Activated T-cell treated with anti-CD3 and anti-CD28 coated beads, Interleukin-2, amount 50 U/mL, for 24 hours (primary cell): ENCODE measurements at regions not wholly inside any gene's neighbourhood (a gene's known extent, or its start where the extent isn't known, plus 50 kb on each side); places are given as distances from the start of the nearest gene placed in this dataset.

Experiments
- DNase-seq: peaks from one replicate; pipeline ENCODE4 v3.0.0-alpha.2; 2020
- H3K27ac Mint-ChIP-seq: 2 replicates; pipeline ENCODE4 v1.8.0; 2020; ENCODE audit warnings: mild to moderate bottlenecking, mixed read lengths
- H3K27me3 Mint-ChIP-seq: 2 replicates; pipeline ENCODE4 v1.8.0; 2020; ENCODE audit warnings: mixed read lengths
- H3K36me3 Mint-ChIP-seq: 2 replicates; pipeline ENCODE4 v1.8.0; 2020; ENCODE audit warnings: low read depth, mixed read lengths
- H3K4me1 Mint-ChIP-seq: 2 replicates; pipeline ENCODE4 v1.8.0; 2020; ENCODE audit warnings: low read depth, mixed read lengths
- H3K4me3 Mint-ChIP-seq: 2 replicates; pipeline ENCODE4 v1.8.0; 2020; ENCODE audit warnings: mild to moderate bottlenecking, moderate library complexity, mixed read lengths
- H3K9me3 Mint-ChIP-seq: 2 replicates; pipeline ENCODE4 v1.8.0; 2020; ENCODE audit warnings: mixed read lengths

- H3K9me3 Mint-ChIP-seq = peaks cover 3% of the 10 kb centered on the region
- DNase-seq = no peak
- H3K27me3 Mint-ChIP-seq = no peaks in the 10 kb centered on the region
- H3K36me3 Mint-ChIP-seq = no peaks in the 10 kb centered on the region
- H3K27ac Mint-ChIP-seq = no peak overlapping the region
- no peaks in the 10 kb centered on the region for H3K4me1 Mint-ChIP-seq
- no peak overlapping the region for H3K4me3 Mint-ChIP-seq
These were observed 485.8 kb downstream of the BRINP1 start for GRCh38 chr9:118883411-118883810.

GRCh38 chr9:118891213-118891612 is 478.0 kb downstream of the BRINP1 start:
- H3K27me3 Mint-ChIP-seq = no peaks in the 10 kb centered on the region
- no peak overlapping the region for H3K4me3 Mint-ChIP-seq
- H3K36me3 Mint-ChIP-seq = no peaks in the 10 kb centered on the region
- H3K27ac Mint-ChIP-seq = no peak overlapping the region
- no peak for DNase-seq
- no peaks in the 10 kb centered on the region for H3K4me1 Mint-ChIP-seq
- H3K9me3 Mint-ChIP-seq = peaks cover 12% of the 10 kb centered on the region

DNA sequence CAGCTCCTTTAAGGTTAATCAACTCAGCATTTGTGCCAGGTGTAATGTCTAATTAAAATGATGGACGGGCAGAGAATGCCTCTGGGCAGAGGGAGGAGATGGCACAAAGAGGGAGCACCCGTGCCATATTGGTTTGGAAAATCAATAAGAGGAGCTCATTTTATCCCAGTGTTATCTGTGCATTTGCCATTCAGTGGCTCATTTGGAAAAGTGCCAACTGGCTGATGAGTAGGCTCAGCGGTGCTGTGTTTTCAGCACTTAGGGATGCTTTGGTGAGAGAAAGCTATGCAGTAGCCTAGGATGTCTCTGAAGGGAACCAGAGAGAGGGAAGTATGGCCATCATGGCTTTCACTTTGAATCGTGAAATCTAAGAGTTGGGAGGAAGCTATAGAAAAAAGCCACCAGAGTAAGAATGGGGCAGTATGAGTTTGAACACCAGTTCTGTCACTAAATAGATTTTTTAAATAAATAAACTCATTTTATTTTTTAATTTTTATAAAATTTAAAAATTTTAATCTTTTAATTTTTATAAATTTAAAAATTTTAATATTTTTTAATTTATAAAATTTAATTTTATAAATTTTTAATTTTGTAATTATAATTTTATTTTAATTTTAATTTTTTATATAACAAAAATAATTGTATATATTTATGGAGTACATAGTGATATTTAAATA is 472.8 kb downstream of the BRINP1 start:
- Mint-ChIP-seq H3K4me3 (no peak overlapping the region), H3K27ac (no peak overlapping the region), H3K27me3 (no peaks in the 10 kb centered on the region), H3K36me3 (no peaks in the 10 kb centered on the region), H3K4me1 (no peaks in the 10 kb centered on the region), H3K9me3 (peaks cover 14% of the 10 kb centered on the region)
- no peak for DNase-seq

DNA sequence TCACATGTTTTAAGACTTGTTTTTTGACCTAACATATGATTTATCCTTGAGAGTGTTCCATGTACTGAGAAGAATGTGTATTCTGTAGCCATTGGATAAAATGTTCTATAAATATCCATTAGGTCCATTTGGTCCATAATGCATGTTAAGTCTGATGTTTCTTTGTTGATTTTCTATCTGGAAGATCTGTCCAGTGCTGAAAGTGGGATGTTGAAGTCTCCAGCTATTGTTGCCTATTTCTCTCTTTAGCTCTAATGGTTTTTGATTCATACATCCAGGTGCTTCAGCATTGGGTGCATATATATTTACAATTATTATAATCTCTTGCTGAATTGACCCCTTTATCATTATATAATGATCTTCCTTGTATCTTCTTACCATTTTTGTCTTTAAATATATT is 451.1 kb downstream of the BRINP1 start:
- no peak overlapping the region for H3K4me3 Mint-ChIP-seq
- no peak for DNase-seq
- H3K4me1 Mint-ChIP-seq = no peaks in the 10 kb centered on the region
- H3K27me3 Mint-ChIP-seq = no peaks in the 10 kb centered on the region
- H3K27ac Mint-ChIP-seq = no peak overlapping the region
- peaks cover 6% of the 10 kb centered on the region for H3K9me3 Mint-ChIP-seq
- no peaks in the 10 kb centered on the region for H3K36me3 Mint-ChIP-seq

GRCh38 chr9:118928722-118929121 is 440.5 kb downstream of the BRINP1 start:
- no peaks in the 10 kb centered on the region for H3K36me3 Mint-ChIP-seq
- DNase-seq = no peak
- no peaks in the 10 kb centered on the region for H3K27me3 Mint-ChIP-seq
- H3K9me3 Mint-ChIP-seq = peaks cover 13% of the 10 kb centered on the region
- H3K4me1 Mint-ChIP-seq = no peaks in the 10 kb centered on the region
- H3K4me3 Mint-ChIP-seq = no peak overlapping the region
- no peak overlapping the region for H3K27ac Mint-ChIP-seq

DNA sequence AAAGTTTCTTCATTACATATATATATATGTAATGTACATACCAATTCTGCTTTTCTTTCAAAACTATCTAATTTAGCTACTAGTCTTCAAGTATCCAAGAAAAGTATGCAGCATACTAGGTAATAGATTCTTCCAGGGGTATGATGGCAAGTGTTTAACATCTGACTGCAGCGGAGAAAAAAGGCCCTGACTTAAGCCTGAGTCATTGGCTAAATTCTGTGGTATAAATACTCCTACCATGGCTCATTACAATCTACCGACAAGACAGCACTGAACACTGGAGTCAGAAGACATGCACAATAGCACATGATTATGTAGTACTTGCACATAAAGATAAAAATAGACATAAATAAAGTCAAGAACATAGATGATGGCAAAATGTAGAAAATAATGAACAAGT is 439.9 kb downstream of the BRINP1 start:
- DNase-seq = no peak
- Mint-ChIP-seq H3K4me3 (no peak overlapping the region), H3K9me3 (peaks cover 11% of the 10 kb centered on the region), H3K27ac (no peak overlapping the region), H3K36me3 (no peaks in the 10 kb centered on the region), H3K27me3 (no peaks in the 10 kb centered on the region), H3K4me1 (no peaks in the 10 kb centered on the region)

- H3K36me3 Mint-ChIP-seq = no peaks in the 10 kb centered on the region
- no peaks in the 10 kb centered on the region for H3K27me3 Mint-ChIP-seq
- no peak overlapping the region for H3K4me3 Mint-ChIP-seq
- H3K9me3 Mint-ChIP-seq = peaks cover 3% of the 10 kb centered on the region
- H3K27ac Mint-ChIP-seq = no peak overlapping the region
- DNase-seq = no peak
- no peaks in the 10 kb centered on the region for H3K4me1 Mint-ChIP-seq
These were observed 437.3 kb downstream of the BRINP1 start for GRCh38 chr9:118931941-118932340.

GRCh38 chr9:118938581-118938980 is 430.7 kb downstream of the BRINP1 start:
- H3K27ac Mint-ChIP-seq = no peak overlapping the region
- DNase-seq = no peak
- H3K36me3 Mint-ChIP-seq = no peaks in the 10 kb centered on the region
- no peaks in the 10 kb centered on the region for H3K4me1 Mint-ChIP-seq
- H3K27me3 Mint-ChIP-seq = no peaks in the 10 kb centered on the region
- peaks cover 3% of the 10 kb centered on the region for H3K9me3 Mint-ChIP-seq
- no peak overlapping the region for H3K4me3 Mint-ChIP-seq

- DNase-seq = no peak
- Mint-ChIP-seq H3K27me3 (no peaks in the 10 kb centered on the region), H3K36me3 (no peaks in the 10 kb centered on the region), H3K9me3 (peaks cover 3% of the 10 kb centered on the region), H3K27ac (no peak overlapping the region), H3K4me1 (no peaks in the 10 kb centered on the region), H3K4me3 (no peak overlapping the region)
These were observed 428.8 kb downstream of the BRINP1 start for GRCh38 chr9:118940473-118940872.

DNA sequence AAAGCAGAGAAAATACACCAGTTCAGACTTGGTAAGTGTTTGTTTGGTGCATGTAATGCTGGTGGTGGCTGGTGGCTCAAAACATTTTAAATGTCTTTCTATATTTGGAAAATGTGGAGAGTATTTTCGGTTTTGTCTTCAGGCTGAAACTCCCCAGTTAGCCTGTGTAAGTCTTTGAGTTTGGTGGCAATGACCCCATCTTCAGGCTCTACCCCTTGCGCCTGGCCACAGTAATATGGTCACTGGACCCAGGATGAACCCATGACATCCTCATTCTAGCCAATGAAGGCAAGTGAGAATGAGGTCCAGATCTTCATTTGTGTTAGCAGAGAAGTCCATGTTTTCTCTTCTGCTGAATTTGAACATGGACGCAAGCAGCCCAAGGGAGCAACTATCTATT is 422.6 kb downstream of the BRINP1 start:
- no peaks in the 10 kb centered on the region for H3K36me3 Mint-ChIP-seq
- H3K4me1 Mint-ChIP-seq = no peaks in the 10 kb centered on the region
- H3K27me3 Mint-ChIP-seq = no peaks in the 10 kb centered on the region
- DNase-seq = no peak
- H3K9me3 Mint-ChIP-seq = peaks cover under 1% of the 10 kb centered on the region
- no peak overlapping the region for H3K27ac Mint-ChIP-seq
- H3K4me3 Mint-ChIP-seq = no peak overlapping the region

DNA sequence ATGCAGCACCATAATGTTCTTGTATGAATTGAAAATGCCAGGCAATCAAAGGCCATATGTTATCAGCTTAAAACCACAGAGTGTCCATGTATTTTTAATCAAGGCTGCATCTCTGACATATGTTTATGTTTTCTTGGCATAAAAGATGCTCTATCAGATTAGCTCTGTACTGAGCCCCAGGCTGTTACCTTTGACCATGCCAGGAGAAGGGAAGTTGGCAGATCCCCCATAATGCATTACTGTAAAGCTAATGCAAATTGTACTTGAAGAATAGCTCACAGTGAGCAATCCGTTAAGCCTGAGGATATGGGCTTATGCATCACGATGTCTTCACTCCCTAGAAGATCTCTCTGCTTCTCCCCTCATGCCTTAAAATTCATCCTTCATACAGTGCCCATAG is 414.4 kb downstream of the BRINP1 start:
- peaks cover 13% of the 10 kb centered on the region for H3K9me3 Mint-ChIP-seq
- DNase-seq = no peak
- H3K27ac Mint-ChIP-seq = no peak overlapping the region
- H3K27me3 Mint-ChIP-seq = no peaks in the 10 kb centered on the region
- H3K4me3 Mint-ChIP-seq = no peak overlapping the region
- no peaks in the 10 kb centered on the region for H3K36me3 Mint-ChIP-seq
- no peaks in the 10 kb centered on the region for H3K4me1 Mint-ChIP-seq

DNA sequence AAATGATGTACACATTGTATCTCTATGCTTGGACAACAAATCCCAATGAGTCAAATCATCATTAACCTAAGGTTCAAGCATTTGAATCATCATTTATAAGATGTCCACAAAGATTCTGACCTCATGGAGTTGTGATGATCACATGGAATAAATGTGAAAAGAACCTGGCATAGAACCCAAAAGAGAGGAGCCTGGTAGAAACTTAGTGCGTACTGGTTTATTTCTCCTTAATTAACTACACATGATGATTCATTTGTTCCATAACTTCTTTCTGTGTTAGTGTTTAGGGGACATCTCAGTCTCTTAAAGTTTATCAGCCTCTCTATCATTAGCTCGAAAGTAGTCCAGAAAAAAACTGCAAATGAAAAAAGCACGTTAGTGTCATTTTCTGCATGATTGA is 411.6 kb downstream of the BRINP1 start:
- H3K27ac Mint-ChIP-seq = no peak overlapping the region
- no peaks in the 10 kb centered on the region for H3K36me3 Mint-ChIP-seq
- H3K9me3 Mint-ChIP-seq = peaks cover 13% of the 10 kb centered on the region
- H3K4me1 Mint-ChIP-seq = no peaks in the 10 kb centered on the region
- no peaks in the 10 kb centered on the region for H3K27me3 Mint-ChIP-seq
- DNase-seq = no peak
- no peak overlapping the region for H3K4me3 Mint-ChIP-seq

- Mint-ChIP-seq H3K9me3 (peaks cover 15% of the 10 kb centered on the region), H3K27ac (no peak overlapping the region), H3K4me1 (no peaks in the 10 kb centered on the region), H3K4me3 (no peak overlapping the region), H3K27me3 (no peaks in the 10 kb centered on the region), H3K36me3 (no peaks in the 10 kb centered on the region)
- DNase-seq = no peak
These were observed 409.9 kb downstream of the BRINP1 start for GRCh38 chr9:118959366-118959765.

- H3K9me3 Mint-ChIP-seq = peaks cover 15% of the 10 kb centered on the region
- no peak for DNase-seq
- H3K4me1 Mint-ChIP-seq = no peaks in the 10 kb centered on the region
- H3K27me3 Mint-ChIP-seq = no peaks in the 10 kb centered on the region
- H3K4me3 Mint-ChIP-seq = no peak overlapping the region
- no peaks in the 10 kb centered on the region for H3K36me3 Mint-ChIP-seq
- no peak overlapping the region for H3K27ac Mint-ChIP-seq
These were observed 407.4 kb downstream of the BRINP1 start for GRCh38 chr9:118961857-118962256.

GRCh38 chr9:118962426-118962825 is 406.8 kb downstream of the BRINP1 start:
- DNase-seq = no peak
- Mint-ChIP-seq H3K27ac (no peak overlapping the region), H3K9me3 (peaks cover 12% of the 10 kb centered on the region), H3K27me3 (no peaks in the 10 kb centered on the region), H3K4me1 (no peaks in the 10 kb centered on the region), H3K36me3 (no peaks in the 10 kb centered on the region), H3K4me3 (no peak overlapping the region)

DNA sequence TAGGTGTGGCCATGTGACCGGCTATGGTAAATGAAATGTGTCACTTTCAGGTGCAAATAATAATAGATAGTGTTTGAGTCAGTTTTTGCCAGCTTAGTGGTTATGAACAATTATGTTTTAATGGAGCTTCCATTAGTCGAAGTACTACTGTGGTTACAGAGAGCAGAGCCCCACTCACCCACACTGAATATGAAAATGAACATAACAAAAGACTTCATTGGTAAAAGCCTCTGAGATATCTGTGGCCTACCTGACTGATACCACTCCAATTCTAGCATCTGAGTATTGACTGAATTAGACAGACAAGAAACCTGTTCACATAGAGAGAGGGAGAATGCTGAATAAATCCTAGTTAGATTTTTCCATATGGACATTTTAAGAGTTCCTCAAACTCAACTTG is 405.6 kb downstream of the BRINP1 start:
- Mint-ChIP-seq H3K27ac (no peak overlapping the region), H3K36me3 (no peaks in the 10 kb centered on the region), H3K4me3 (no peak overlapping the region), H3K4me1 (no peaks in the 10 kb centered on the region), H3K9me3 (peaks cover 12% of the 10 kb centered on the region), H3K27me3 (no peaks in the 10 kb centered on the region)
- no peak for DNase-seq
